ENCODE measurements at regions not wholly inside any gene's neighbourhood (a gene's known extent, or its start where the extent isn't known, plus 50 kb on each side); places are given as distances from the start of the nearest gene placed in this dataset.

DNA sequence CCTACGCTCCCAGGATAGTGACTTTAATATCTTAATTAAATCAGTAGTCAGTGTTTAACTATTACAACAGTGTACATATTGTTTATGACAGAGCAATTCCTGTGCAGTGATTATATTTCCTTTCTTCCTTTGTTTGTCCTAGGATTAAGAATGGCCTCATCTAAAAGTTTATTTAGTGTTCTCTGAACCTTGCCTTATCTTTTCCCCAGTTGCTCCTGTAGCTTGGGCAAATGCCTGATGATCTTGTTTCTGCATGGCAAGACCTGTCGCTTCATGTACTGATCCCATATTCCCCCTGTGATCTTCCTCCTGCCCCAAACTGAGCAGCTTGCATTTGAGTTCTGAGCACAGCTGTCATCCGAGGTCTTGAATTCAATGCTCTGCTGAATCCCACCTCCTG is 69.1 kb upstream of the STUM start (continued):
- TF ChIP-seq ZBTB6 (tag by site-specific recombination; IDR thresholded peaks at IDR 0.05) (no peak), TRIM28 (IDR thresholded peaks at IDR 0.05; ENCODE audit: borderline replicate concordance, low read length) (peak; percentile 60; the same call in 1 of the 2 replicates), ZNF664 (tag by site-specific recombination; IDR thresholded peaks at IDR 0.05) (peak; percentile 34; the same call in 1 of the 2 replicates), PRDM6 (tag by site-specific recombination; IDR thresholded peaks at IDR 0.05) (peak; percentile 66; the same call in 1 of the 2 replicates), OSR2 (tag by site-specific recombination; IDR thresholded peaks at IDR 0.05) (peak; percentile 91), ZEB2 (tag by site-specific recombination; IDR thresholded peaks at IDR 0.05) (no peak), GLIS2 (tag by site-specific recombination; IDR thresholded peaks at IDR 0.05) (no peak), HIC1 (tag by site-specific recombination; IDR thresholded peaks at IDR 0.05) (no peak), BCL11B (tag by site-specific recombination; IDR thresholded peaks at IDR 0.05; ENCODE audit: low read depth) (no peak)
- TF ChIP-seq, protein P1, sequence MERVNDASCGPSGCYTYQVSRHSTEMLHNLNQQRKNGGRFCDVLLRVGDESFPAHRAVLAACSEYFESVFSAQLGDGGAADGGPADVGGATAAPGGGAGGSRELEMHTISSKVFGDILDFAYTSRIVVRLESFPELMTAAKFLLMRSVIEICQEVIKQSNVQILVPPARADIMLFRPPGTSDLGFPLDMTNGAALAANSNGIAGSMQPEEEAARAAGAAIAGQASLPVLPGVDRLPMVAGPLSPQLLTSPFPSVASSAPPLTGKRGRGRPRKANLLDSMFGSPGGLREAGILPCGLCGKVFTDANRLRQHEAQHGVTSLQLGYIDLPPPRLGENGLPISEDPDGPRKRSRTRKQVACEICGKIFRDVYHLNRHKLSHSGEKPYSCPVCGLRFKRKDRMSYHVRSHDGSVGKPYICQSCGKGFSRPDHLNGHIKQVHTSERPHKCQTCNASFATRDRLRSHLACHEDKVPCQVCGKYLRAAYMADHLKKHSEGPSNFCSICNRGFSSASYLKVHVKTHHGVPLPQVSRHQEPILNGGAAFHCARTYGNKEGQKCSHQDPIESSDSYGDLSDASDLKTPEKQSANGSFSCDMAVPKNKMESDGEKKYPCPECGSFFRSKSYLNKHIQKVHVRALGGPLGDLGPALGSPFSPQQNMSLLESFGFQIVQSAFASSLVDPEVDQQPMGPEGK (tag by site-specific recombination; IDR thresholded peaks at IDR 0.05): no peak

GRCh38 chr1:226480461-226480860 is 68.1 kb upstream of the STUM start:
- Histone ChIP-seq H3K36me3 (ENCODE audit: control insufficient read depth in 2 of 2, insufficient read depth in 1 of 2, low read length in 2 of 2) (no peaks in the 10 kb centered on the region), H3K4me1 (ENCODE audit: control insufficient read depth, insufficient read depth, low read length) (peaks cover 6% of the 10 kb centered on the region; the same call in 1 of the 2 replicates), H3K4me3 (ENCODE audit: low read depth, low read length) (no peak overlapping the region), H3K9me3 (ENCODE audit: control insufficient read depth, insufficient read depth, low read depth, low read length) (no peaks in the 10 kb centered on the region), H3K27ac (ENCODE audit: extremely low read depth, low read depth, low read length) (no peak overlapping the region)
- ChIA-PET POLR2A (no interaction called here), CTCF (interaction anchor here (0.5 to 1.1 kb wide), 5 partner anchors 10 to 144 kb away, joined by 3 to 4 read pairs (median 4); no protein-coding TSS in a partner anchor)
- TF ChIP-seq ZNF747 (tag by site-specific recombination; IDR thresholded peaks at IDR 0.05) (no peak), ZBTB6 (tag by site-specific recombination; IDR thresholded peaks at IDR 0.05) (no peak), REPIN1 (tag by site-specific recombination; IDR thresholded peaks at IDR 0.05; ENCODE audit: low read depth) (no peak)

- POLR2A ChIA-PET: no interaction called here
- no peak overlapping the region for H3K4me3 ChIP-seq (ENCODE audit: low read depth, low read length)
- TF ChIP-seq ZNF707 (tag by site-specific recombination; IDR thresholded peaks at IDR 0.05): 0 out of 2 replicates have a peak, but pooled peaks have one; percentile 27
- no peak for TF ChIP-seq ZNF514 (tag by site-specific recombination; IDR thresholded peaks at IDR 0.05)
- peaks cover 6% of the 10 kb centered on the region; the same call in 1 of the 2 replicates for H3K4me1 ChIP-seq (ENCODE audit: control insufficient read depth, insufficient read depth, low read length)
- H3K9me3 ChIP-seq (ENCODE audit: control insufficient read depth, insufficient read depth, low read depth, low read length): no peaks in the 10 kb centered on the region
- H3K36me3 ChIP-seq (ENCODE audit: control insufficient read depth in 2 of 2, insufficient read depth in 1 of 2, low read length in 2 of 2): no peaks in the 10 kb centered on the region
- no peak overlapping the region for H3K27ac ChIP-seq (ENCODE audit: extremely low read depth, low read depth, low read length)
- CTCF ChIA-PET: interaction anchor here (0.6 to 1.1 kb wide), 5 partner anchors 9 to 591 kb away, joined by 3 to 4 read pairs (median 3); no protein-coding TSS in a partner anchor
Observed at GRCh38 chr1:226481133-226481532, 67.4 kb upstream of the STUM start.
